Head of caudate nucleus (tissue), 42 donors: ENCODE measurements at regions not wholly inside any gene's neighbourhood (a gene's known extent, or its start where the extent isn't known, plus 50 kb on each side); places are given as distances from the start of the nearest gene placed in this dataset.

Experiments
- DNase-seq, 42 donors: peaks; one replicate each; pipeline versions ENCODE4 v3.0.0 to v3.0.0-alpha.2; 2020 to 2021; ENCODE audit warnings: mixed read lengths in 7 of 42
- intact Hi-C: fragments of 100-400 bp; cut with DNase I; formaldehyde crosslinking; loops from one replicate; pipeline ENCODE4 v1.15.0; 2022

DNA sequence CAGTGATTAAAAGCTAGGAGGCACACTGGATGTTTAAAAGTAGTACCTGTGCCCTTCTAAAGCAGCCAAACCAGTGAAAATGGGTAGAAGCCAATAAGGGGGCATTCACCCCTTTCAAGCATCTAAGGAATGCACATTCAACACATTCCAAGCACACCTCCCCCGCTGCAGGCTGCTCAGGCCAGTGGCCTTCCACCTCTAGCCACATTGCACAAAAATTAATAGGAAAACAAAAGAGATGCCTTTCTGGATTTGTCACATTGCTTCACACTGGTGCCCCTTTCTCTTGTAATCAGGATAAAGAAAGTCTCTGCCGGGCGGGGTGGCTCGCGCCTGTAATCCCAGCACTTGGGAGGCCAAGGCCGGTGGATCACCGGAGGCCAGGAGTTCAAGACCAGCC, 834.0 kb downstream of the USP25 start:
- no peak for DNase-seq
- intact Hi-C loops: no loop called here

DNA sequence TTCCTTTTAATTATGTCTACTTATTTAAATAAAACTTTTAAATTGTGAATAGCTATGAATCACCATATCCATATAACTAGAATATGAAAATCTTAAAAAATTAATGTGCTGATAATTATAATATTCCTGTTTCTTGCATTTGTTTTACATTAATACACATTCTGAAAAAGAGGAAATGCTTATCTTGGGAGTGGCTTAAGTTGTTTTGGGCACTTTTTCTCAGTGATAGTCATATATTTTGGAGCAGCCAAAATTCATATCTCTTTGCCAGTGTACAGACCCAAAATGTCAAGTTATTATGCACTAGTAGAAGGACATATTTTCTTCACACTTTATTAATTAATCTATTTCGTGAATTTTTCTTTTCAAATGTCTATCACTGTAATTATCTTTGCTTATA, 838.5 kb downstream of the USP25 start:
- no peak for DNase-seq
- intact Hi-C loops: no loop called here

DNA sequence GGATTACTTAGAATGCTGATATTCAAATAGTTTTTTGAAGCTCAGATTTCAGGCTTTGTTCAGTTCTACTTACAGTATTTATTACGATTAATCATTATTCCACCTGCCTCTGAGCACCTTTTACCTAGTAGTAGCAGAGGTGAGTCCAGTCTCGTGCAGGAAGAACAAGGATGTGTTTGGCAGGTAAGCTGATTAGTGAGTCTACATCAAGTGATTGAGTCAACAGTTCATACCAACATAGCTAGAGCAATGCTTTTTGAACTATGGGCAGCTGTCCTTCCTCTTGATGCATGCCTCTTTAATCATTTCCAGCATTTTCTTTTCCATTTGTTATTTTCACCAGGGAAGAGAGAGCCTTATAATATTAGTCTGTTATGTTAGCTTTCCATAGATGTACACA, 838.9 kb downstream of the USP25 start:
- intact Hi-C loops: no loop called here
- no peak for DNase-seq

DNA sequence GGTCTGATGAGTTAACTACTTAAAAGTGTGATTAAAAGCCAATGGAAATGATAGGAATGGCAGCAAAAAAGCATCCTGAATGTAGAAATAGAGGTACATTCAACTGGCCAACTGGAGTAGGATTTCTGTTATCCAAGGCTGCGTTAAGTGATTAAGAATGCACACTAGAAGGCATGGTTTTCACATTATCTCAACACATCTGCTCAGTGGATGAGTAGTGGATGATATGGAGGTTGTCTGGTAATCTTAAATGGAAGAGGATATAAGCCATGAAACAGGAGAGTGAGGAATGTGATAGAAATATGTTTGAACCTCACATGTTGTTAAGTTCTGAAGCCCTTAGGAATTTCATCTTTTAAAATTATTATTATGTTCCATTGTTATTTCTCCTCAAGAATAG, 839.9 kb downstream of the USP25 start:
- DNase-seq: no peak
- intact Hi-C loops: no loop called here

DNA sequence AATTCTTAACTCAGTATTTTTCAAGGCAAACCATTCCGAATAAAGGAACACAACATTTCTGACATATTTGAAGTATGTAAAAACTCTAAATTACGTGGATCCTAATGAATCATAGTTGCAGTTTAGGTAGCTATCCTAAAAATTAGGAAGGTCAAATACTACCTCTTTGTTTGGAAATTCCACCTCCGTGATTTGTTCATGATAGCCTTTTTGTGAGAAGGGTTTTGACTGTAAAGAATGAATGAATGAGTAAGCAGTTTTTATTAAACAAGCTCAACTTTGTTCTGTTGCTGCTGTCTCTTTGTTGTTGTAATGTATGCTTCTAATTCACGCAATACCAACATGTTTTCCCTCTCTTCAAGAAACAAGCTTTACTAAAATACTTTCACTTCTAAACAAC, 840.4 kb downstream of the USP25 start:
- no peak for DNase-seq
- intact Hi-C loops: no loop called here

DNA sequence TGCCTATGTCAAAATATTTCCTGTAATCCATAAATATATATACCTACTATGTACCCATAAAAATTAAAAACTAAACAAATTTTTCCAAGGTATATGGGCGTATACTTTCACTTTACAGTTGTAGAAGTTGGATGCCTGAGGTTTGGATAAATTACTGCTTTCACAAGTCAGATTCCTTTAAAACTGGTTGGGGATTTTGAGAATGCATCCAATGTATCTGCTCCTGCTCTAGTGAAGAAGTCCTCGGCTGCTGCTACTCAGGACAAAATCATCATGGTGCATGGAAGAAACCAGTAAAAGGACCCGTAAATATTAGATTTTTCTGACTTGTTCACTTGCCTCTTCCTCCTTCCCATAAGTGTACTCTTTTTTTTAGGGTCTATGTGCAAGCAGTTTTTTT, 841.1 kb downstream of the USP25 start:
- no peak for DNase-seq
- intact Hi-C loops: no loop called here

DNA sequence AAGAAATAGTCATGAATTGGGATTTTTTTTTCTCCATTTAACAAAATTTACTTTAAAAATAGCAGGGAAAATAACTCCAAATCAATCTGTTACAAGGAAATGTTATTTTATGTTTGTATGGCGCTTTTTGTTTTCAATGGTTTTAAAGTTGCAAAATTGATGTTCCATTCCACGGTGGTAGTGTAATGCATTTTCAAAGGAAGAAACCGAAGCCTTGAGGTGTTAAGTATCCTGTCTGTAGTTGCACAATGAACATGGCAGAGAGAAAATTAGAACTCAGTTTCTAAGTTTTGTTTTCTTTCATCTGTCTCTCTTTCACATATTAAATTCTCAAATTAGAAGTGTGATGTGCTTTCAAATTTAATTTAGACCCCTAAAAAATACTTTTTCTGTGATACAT, 841.8 kb downstream of the USP25 start:
- intact Hi-C loops: no loop called here
- DNase-seq: no peak

DNA sequence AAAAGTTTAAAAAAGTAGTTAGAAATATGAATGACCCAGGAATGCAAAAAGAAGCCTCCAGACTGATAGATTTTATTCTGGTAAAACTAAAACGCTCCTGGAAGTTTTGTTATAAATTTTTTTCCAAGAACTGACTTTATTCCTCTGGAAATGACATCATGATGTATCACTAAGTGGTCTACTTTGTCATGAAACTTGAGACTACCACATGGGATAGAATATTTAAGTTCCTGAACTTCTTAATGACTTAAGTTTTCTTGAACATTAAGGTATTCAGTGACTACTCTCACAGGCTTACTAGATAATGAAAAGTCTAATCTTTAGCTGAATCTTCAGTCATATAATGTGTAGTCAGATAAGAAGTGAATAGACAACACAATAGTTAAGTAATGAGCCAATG, 842.2 kb downstream of the USP25 start:
- DNase-seq: no peak
- intact Hi-C loops: no loop called here

DNA sequence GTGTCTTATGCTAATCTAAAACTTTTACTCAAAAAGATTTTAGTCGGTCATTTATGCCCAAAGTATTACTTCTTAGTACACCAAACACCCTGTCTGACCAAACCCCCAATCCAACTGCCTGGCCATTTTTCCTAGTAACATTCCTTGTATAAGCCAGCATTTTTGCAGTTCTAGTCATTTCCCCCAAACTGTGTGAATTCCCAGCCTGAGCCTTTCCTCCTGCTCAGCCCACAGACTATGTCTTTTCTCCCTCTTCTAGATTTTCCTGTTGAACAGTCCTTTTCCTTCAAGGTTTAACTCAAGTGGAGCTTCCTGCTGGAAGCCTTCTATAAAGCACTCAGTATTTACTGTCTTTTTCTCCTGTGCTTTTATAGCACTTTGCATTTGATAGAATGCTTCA, 843.8 kb downstream of the USP25 start:
- intact Hi-C loops: no loop called here
- no peak for DNase-seq

DNA sequence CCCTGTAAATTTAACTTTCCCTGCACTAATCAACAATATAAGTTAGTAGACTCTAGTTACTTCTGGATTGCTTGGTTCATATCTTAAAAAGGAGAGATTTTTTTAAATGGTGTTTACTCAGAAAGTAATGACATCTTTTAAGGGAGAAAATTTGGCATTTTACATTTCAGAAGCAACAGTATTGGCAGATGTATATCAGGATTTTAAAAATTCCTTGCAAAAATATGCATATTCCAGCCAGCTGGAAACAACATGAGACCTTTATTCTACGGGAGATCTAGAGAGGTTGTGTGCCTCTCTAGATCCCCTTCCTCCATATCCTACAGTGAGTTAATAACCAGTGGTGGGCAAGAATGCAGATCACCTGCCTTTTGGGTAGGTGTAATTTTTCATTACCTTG, 848.2 kb downstream of the USP25 start:
- intact Hi-C loops: no loop called here
- DNase-seq: no peak

DNA sequence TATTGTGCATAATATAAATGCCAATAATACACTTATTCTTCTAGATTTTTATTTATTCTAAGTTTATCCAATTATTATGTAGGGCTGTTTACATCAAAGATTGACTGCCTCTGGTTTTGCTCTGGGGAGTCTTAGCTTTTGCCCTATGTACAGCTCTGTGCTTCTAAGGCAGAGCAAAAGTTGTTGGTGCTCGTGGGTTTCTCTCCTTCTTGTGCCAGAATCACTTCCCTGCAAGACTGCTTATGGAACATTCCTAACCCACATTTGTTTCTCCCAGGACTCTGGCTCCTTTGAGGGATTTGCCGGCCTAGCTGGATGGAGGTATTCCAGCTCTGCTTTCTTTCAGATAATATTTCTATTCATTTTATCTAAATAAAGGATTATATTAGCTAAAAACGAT, 849.1 kb downstream of the USP25 start:
- DNase-seq: peak in 1 of 42 donors; percentile 53
- intact Hi-C loops: no loop called here

DNA sequence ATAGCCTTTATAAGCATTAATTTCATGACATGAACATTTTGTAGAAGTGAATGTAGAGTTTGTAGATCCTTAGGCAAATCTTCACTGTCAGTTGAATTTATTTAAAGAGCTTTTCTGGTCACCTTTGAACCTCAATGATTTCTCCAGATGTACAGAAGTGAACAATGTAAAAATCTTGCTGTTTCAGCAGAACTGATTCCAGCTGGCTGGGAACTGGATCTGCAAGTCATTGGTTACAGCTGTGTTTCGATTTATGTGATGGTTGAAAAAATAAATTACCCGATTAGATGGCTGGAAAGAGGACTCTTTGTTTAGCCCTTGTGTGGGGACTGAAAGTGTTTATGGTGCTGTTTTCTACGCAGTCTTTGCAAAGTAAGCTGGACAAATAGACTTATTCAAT, 849.8 kb downstream of the USP25 start:
- intact Hi-C loops: no loop called here
- peak in 11 of 42 donors; percentile 27 to 77 (median 39) for DNase-seq

DNA sequence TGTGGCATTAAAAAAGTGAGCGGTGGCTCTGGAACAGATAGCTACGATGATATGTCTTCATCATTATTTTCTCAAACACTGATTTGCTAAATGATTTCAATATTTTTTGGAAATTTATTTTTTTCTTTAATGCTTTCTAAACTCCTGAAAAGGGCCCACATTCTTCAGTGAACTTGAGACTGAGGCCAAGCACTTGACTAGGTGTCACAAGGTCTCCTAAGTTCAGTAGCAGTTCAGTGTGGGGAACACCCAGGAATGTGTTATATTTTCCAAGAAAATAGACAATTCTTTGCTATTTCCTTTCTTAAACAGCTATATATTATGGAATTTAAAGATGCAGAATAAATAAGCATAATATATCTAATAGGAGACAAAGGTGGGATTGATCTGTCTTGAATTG, 850.9 kb downstream of the USP25 start:
- intact Hi-C loops: loop anchor here (10.0 kb wide), 1 partner anchor 46 kb away; no protein-coding TSS in a partner anchor
- no peak for DNase-seq

DNA sequence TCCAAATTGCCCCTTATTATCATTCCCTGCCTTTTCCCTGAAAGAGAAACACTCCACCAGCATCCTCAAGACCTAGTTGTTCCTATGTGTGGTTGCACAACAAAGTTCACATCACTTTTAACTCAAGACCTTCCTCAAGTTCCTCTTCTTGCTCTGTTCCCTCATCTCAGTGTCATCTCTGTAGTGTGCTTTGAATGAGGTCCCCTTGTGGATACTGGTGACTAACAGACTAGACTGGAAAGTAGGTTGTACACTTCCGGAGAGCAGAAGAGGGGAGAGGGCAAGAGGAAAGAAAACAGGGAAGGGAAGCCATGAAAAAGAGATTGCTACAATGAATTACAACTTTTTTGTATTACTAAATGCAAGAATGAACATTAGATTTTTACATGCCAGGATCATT, 853.8 kb downstream of the USP25 start:
- DNase-seq: no peak
- intact Hi-C loops: loop anchor here (10.0 kb wide), 1 partner anchor 49 kb away; no protein-coding TSS in a partner anchor

DNA sequence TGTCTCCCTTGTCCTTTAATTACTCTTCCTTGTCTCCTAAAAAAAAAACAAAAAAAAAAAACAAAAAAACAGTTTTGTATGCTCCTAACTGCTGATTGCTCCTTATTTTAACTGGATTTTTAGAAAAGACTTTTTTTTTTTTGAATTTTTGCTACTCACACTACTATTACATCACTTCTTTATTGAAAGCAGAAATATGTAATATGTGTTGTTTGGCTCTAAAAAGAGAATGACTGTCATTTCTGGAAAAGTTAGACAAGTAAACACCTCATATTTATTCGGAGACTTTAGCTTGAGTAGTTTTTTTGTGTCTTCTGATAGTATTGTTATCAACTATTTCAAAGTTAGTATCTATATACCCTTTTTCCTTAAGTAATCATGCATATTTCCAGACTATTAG, 855.0 kb downstream of the USP25 start:
- intact Hi-C loops: loop anchor here (10.0 kb wide), 1 partner anchor 50 kb away; no protein-coding TSS in a partner anchor
- no peak for DNase-seq

DNA sequence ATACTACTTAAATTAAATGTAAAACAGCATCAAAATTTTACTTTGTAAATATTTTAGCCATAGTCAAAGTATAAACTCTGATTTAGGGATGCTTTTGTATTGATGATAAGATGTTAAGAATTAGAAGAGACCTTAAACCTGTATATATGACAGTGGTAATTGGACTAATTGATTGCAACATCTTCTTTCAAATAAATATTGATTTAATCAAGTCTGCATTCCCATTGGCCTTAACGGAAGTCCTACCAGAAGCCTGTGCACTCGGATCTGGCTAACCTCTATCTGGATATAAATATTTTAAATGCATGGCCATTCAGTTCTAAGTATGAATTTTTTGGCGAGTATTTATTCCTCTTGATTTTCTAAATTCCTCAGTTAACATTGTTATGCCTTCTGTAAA, 856.1 kb downstream of the USP25 start:
- intact Hi-C loops: loop anchor here (10.0 kb wide), 1 partner anchor 51 kb away; no protein-coding TSS in a partner anchor
- no peak for DNase-seq

DNA sequence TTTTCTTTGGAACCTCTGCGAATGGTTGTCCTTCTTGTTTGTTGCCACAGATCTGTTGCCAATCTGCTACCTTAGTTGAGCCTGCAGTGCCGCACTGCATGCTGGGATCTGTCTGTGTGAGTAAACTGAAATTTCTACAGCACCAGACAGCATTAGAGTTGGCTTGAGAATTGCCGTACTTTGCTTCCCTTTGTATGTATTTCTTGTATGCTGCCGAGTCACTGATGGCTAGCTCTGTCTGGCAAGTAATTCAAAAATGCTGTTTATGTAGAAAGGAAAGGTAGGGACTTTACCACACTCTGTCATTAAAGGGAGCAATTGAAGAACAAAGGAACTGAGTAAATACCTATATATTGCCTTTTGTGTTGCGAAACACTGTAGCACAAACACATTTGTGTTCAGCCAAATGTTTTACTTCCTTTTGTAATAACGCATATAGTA, 857.4 kb downstream of the USP25 start:
- intact Hi-C loops: loop anchor here (10.0 kb wide), 1 partner anchor 52 kb away; no protein-coding TSS in a partner anchor
- DNase-seq: peak; percentile 68 to 94 (median 82)

DNA sequence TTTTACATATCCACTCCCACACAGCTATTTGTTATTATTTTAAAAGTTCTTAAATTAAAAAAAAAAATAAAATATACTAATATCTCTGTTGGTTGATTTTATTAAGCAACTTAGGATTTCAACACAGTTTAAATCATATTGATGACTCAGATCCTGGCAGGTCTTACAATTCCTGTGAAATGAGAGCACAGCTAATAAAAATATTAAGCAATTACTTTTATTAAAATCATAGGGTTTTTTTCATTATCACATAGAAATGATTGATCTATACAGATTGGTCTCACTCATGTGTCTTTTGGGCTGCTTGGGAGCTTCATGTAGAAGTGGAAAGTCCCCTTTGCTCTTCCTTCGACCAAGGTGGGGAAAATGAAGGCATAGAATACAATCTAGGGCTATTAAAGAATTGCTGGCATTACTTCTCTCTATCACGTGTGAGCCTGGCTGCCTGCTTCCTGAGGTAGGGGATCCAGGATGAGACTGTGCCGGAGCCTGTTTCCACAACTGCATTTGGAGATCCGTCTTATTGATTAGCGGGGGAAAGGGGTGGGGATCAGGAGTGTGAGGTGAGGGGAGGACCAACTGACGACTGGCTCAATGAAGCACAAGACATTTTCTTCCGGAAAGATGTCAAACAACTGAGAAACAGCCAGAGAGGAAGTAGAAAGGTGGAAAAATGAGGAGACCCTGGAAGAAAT, 858.0 kb downstream of the USP25 start:
- peak in 32 of 42 donors; percentile 27 to 71 (median 48) for DNase-seq

DNA sequence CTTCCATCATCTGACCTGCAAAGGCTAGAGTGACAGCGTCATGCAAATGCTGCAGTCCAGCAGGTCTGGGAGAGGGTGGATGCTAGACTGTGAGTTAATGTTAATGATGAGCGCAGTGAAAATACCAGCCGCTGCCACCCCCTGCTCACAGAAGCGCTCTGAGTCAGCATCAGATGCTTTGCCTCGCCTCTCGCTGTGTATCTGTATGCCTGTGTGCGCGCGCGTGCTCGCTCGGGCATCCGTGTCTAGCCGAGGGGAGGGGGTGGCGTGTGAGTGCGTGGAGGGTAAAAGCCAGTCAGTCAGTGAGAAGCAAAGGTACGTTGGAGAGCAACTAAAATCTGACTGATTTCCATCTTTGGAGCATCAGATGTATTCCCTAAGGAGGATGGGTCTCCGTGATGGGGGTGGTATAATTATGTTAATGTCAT, 858.7 kb downstream of the USP25 start:
- intact Hi-C loops: loop anchor here (10.0 kb wide), 1 partner anchor 54 kb away; no protein-coding TSS in a partner anchor
- peak; percentile 82 to 98 (median 93) for DNase-seq

More for the DNA sequence above, 858.0 kb downstream of the USP25 start:
- intact Hi-C loops: loop anchor here (10.0 kb wide), 1 partner anchor 53 kb away; no protein-coding TSS in a partner anchor

DNA sequence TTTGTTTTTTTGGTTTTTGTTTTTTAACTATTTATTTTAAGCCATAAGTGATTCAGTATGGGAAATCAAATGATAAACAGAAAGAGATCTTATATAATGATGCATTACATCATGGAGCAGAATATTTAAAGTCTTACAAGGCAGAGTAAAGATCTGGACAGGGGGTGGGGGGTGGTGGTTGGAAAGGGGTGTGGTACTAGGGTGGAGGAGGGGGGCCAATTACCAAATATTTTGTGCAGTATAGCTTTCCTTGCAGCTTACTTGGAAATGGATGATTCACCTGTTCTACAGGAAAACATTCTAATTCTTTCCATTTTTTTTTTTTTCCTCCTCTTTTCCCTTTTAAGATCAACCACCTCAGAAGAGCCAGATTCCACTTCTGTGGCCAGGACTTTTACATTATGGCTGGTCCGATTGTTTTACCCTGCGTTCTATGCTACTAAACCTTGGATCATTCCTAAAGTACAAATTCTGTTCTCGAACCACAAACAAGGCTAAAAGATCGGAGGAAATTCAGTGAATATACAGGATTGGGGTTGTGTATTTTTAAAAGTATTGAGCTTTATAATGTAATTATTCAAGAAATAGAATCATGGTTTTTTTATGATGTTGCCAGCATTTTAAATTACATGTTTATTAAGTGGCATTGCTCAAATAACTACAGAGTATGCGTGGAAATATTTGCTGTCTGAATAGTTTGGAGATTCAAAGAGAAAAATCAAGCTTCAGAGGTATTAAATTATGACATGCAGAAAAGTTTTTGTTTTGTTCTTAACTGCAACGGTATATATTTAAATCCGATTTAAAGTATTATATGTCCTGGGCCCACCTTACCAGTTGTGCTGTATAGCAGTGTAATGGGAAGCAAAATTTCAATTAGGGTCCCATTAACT, 859.5 kb downstream of the USP25 start:
- intact Hi-C loops: loop anchor here (10.0 kb wide), 1 partner anchor 54 kb away; no protein-coding TSS in a partner anchor
- peak in 5 of 42 donors; percentile 20 to 70 (median 45) for DNase-seq
